Pancreas (tissue), 10 donors: ENCODE measurements at regions not wholly inside any gene's neighbourhood (a gene's known extent, or its start where the extent isn't known, plus 50 kb on each side); places are given as distances from the start of the nearest gene placed in this dataset.
A peak's percentile ranks its signal among the peaks of the same experiment; 100 is the strongest.

ENCODE experiments used
- ATAC-seq, 4 donors: fragments of 200-7000 bp; cut with Tn5 transposase; one replicate each; pipeline versions ENCODE4 v1.8.0 to v1.9.1; 2020; ENCODE audit warnings: mild to moderate bottlenecking in 4 of 4, moderate library complexity in 4 of 4
- DNase-seq, 6 donors: peaks; one replicate each; pipeline ENCODE4 v3.0.0-alpha.2; 2020
- FAIRE-seq: peaks from 2 replicates; lab custom pipeline; 2012; peaks lifted over from hg19 to GRCh38; lab: Jason Lieb, UNC
- H3K27ac ChIP-seq, 4 donors: fragments of 200-600 bp; sonication (generic); 1 replicate in 3 of 4; 2 replicates in 1 of 4; pipeline versions ENCODE4 v1.5.0 to v1.8.0; 2020
- H3K27me3 ChIP-seq, 4 donors: fragments of 200-600 bp; one replicate each; pipeline ENCODE4 v1.8.0; 2021
- H3K36me3 ChIP-seq, 3 donors: fragments of 200-600 bp; sonication (generic) in 1 of 3; one replicate each; pipeline versions ENCODE4 v1.5.0 to v1.8.0; 2020 to 2021
- H3K4me1 ChIP-seq, 3 donors: fragments of 200-600 bp; one replicate each; pipeline ENCODE4 v1.8.0; 2021
- H3K4me3 ChIP-seq, 4 donors: fragments of 200-600 bp; sonication (generic) in 2 of 4; one replicate each; pipeline versions ENCODE4 v1.5.0 to v1.8.0; 2020 to 2021
- H3K9me3 ChIP-seq, 4 donors: fragments of 200-600 bp; one replicate each; pipeline ENCODE4 v1.8.0; 2021
- WGBS, 2 donors: extraction: QIAGEN DNeasy Blood & Tissue Kit; methylation state at CpG; one replicate each; pipeline ENCODE4 v1.1.7; 2013; 5-methylcytosine and 5-hydroxymethylcytosine counted together
- intact Hi-C, 3 donors: fragments of 100-400 bp; cut with DNase I; formaldehyde crosslinking; loops; one replicate each; pipeline versions ENCODE4 v1.11.1 to v1.14.2; 2022
- TF ChIP-seq, protein P1 (sequence below), 4 donors: fragments of 200-600 bp; sonication (generic) in 3 of 4; IDR thresholded peaks; one replicate each; pipeline versions ENCODE4 v1.5.0 to v1.8.0; 2021; ENCODE audit warnings: antibody characterized with exemption in 4 of 4
- donor health status: healthy with polysubstance abuse.
- donor health status: DM: no; HTN: no; CAD: no; lungs with moderate emphysema.
- donor health status: DM: no; HTN: no; CAD: no.
- donor health status: control.
- donor health status: control.
- donor health status: Bipolar disorder and iron deficiency.
- donor health status: DM: yes; HTN: yes; CAD: no.
- donor health status: DM: no; HTN: no; CAD: no.
- donor health status: DM: no; HTN: no; CAD: no.
- donor health status: DM: yes; HTN: yes; CAD: no.

DNA sequence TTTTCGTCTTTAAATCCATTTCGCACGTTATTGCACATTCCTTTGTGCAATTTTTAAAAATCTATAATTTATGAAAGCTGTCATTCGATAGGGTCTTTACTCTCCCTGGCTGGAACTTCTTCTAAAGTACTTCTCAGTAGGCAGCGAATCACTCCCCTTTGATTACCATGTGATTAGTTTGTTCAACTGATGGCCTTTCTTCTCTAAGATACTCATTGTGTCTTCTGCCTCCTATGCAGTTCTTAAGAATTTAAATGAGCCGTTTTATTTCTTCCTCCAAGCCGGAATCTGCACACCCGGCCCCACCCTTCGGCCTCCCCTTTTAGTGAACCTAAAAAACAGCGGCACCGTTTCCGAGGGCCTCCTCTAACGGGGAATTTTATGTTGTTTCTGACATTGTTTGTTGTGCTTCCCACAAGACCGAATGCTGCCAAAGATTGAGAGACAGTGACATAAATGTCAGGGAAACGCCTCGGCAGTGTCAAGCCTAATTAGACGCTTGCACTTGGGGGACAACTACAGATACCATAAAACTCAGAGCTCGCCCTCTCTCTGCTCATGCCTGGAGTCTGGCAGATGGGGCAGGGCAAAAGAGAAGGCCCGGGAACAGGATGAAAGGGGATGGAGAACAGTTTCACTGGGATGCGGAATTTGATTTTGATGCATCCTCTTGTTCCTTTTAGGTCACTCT, 255.3 kb downstream of the BCL11A start:
- no peaks in the 10 kb centered on the region for H3K36me3 ChIP-seq
- no peaks in the 10 kb centered on the region for H3K4me1 ChIP-seq
- H3K9me3 ChIP-seq: no peaks in the 10 kb centered on the region
- intact Hi-C loops: no loop called here
- no peak overlapping the region for H3K4me3 ChIP-seq
- H3K27me3 ChIP-seq: no peaks in the 10 kb centered on the region
- TF ChIP-seq, protein P1, sequence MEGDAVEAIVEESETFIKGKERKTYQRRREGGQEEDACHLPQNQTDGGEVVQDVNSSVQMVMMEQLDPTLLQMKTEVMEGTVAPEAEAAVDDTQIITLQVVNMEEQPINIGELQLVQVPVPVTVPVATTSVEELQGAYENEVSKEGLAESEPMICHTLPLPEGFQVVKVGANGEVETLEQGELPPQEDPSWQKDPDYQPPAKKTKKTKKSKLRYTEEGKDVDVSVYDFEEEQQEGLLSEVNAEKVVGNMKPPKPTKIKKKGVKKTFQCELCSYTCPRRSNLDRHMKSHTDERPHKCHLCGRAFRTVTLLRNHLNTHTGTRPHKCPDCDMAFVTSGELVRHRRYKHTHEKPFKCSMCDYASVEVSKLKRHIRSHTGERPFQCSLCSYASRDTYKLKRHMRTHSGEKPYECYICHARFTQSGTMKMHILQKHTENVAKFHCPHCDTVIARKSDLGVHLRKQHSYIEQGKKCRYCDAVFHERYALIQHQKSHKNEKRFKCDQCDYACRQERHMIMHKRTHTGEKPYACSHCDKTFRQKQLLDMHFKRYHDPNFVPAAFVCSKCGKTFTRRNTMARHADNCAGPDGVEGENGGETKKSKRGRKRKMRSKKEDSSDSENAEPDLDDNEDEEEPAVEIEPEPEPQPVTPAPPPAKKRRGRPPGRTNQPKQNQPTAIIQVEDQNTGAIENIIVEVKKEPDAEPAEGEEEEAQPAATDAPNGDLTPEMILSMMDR (IDR thresholded peaks at IDR 0.05): no peak
- DNase-seq (no peak), ATAC-seq (no peak), FAIRE-seq (no peak)
- no peak overlapping the region for H3K27ac ChIP-seq
- 88 to 93% methylated on average over 20 of the region's 20 CpGs for WGBS, 2 donors

- H3K27me3 ChIP-seq: no peaks in the 10 kb centered on the region
- no peak overlapping the region for H3K4me3 ChIP-seq
- TF ChIP-seq, protein P1 (IDR thresholded peaks at IDR 0.05): no peak
- intact Hi-C loops: no loop called here
- no peaks in the 10 kb centered on the region for H3K9me3 ChIP-seq
- FAIRE-seq: no peak
- no peaks in the 10 kb centered on the region for H3K36me3 ChIP-seq
- WGBS, 2 donors: 42 to 47% methylated on average over 21 of the region's 21 CpGs
- H3K27ac ChIP-seq: no peak overlapping the region
- no peaks in the 10 kb centered on the region for H3K4me1 ChIP-seq
- ATAC-seq: peak; percentile 78 to 89 (median 85)
- peak in 5 of 6 donors; percentile 21 to 70 (median 56) for DNase-seq
Measured at GRCh38 chr2:60297296-60298005, 256.0 kb downstream of the BCL11A start.

GRCh38 chr2:60296219-60296955, 257.1 kb downstream of the BCL11A start:
- intact Hi-C loops: no loop called here
- Histone ChIP-seq H3K27ac (no peak overlapping the region), H3K4me1 (no peaks in the 10 kb centered on the region), H3K4me3 (no peak overlapping the region), H3K36me3 (no peaks in the 10 kb centered on the region), H3K9me3 (no peaks in the 10 kb centered on the region), H3K27me3 (no peaks in the 10 kb centered on the region)
- ATAC-seq (peak in 1 of 4 donors; percentile 21), DNase-seq (no peak), FAIRE-seq (no peak)
- 94 to 95% methylated on average over 8 of the region's 8 CpGs for WGBS, 2 donors
- TF ChIP-seq, protein P1 (IDR thresholded peaks at IDR 0.05): no peak

GRCh38 chr2:60295636-60295962, 257.9 kb downstream of the BCL11A start:
- FAIRE-seq: no peak

More at GRCh38 chr2:60295636-60295962, 257.9 kb downstream of the BCL11A start:
- Histone ChIP-seq H3K27ac (no peak overlapping the region), H3K4me1 (no peaks in the 10 kb centered on the region), H3K4me3 (no peak overlapping the region), H3K36me3 (no peaks in the 10 kb centered on the region), H3K9me3 (no peaks in the 10 kb centered on the region), H3K27me3 (no peaks in the 10 kb centered on the region)
- ATAC-seq (no peak), DNase-seq (no peak)
- TF ChIP-seq, protein P1 (IDR thresholded peaks at IDR 0.05): no peak
- 85 to 88% methylated on average over 9 of the region's 9 CpGs for WGBS, 2 donors
- intact Hi-C loops: no loop called here
